ENCODE measurements at regions not wholly inside any gene's neighbourhood (a gene's known extent, or its start where the extent isn't known, plus 50 kb on each side); places are given as distances from the start of the nearest gene placed in this dataset.

DNA sequence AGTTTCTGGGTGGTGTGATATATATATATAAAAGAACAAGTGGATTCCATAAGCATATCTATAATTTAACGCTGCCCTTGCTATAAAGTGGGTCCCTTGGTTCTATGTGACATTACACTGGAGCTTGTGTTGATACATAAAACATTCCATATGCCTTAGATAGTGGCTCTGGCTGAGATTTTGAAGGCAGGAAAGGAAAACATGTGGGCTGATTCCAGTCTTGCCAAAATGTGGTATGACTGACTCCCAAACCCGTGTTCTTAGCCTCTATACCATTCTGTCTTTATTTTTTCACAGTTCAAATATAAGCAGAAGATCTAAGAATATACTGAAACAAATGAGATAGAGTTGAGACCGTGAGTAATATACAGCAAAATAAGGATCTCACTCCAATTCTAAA, 522.8 kb upstream of the LRRC4C start:
- no peak for DNase-seq

DNA sequence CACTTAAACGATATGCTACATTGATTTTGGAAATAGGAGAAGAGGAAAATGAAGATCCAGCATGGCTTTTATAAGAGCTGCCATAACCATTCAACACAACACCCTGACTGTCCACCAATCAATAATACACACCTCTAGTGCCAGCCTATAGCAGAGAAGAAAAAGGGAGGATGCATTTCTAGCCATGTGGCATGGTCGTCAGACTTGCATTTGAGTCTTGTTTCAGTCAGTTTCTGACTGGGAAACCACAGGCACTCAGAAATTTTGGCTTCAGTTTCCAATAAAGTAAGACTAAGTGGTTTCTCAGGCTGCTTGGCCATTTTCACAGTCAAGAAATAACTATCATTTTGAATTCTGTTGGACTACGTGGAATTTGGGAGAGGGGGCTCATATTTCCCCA, 523.5 kb upstream of the LRRC4C start:
- DNase-seq, result no peak

- DNase-seq, result no peak
These were observed 524.0 kb upstream of the LRRC4C start for GRCh38 chr11:41983475-41983874.

DNA sequence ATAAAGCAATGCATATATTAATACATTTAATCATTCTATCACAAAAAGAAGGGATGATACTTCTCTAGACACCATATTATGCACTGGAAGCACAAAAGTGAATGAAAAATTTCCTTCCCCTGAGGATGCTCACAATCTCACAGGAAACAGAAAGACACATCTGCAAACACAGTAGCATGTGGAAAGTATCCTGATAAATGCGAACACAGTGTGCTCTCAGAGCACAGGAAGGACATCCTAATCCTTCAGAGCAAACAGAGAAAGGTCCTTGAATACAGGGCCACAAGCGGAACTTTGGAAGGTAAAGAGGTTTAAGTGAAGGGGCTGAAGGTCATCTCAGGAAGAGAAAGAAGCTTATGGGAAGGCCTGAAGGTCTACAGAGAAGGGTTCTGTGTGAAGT, 524.6 kb upstream of the LRRC4C start:
- no peak for DNase-seq

DNA sequence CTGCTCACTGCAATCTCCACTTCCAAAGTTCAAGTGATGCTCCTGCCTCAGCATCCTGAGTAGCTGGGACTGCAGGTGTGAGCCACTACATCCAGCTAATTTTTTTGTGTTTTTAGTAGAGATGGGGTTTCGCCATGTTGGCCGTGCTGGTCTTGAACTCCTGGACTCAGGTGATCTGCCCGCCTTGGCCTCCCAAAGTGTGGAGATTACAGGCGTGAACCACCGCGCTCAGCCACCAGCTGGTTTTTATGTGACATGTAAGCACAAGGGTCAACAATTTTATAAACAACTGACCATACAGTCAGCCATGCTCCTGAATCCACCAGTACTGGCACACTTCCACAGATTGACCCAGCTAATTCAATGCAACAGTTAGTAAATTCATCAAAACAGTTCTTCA, 526.3 kb upstream of the LRRC4C start:
- DNase-seq, result no peak

- no peak for DNase-seq
These were observed 529.6 kb upstream of the LRRC4C start for GRCh38 chr11:41988951-41989572.

DNA sequence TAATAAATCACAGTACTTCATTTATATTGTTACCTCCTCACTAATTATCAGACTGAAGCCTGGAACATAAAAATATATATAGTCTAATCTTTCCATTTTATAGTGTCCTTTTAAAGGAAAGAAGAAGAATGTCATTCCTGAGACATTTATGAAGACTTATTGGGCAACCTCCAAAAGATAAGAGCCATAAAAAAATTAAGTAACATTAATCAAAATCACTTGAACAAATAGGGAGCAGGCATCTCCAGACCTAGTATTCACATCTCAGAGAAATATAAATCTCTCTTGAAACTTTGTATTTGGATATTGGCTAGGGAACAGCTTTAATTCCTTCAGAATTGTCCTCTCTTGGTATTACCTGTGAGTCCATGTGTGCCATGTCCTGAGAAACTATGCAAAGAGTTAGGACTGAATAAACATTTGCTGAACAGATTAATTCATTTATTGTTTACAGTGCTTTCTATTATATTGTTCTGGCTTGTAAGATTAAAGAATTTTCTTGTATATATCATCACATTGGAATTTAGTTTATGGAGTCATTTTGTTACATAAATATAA, 530.5 kb upstream of the LRRC4C start:
- DNase-seq, result no peak

DNA sequence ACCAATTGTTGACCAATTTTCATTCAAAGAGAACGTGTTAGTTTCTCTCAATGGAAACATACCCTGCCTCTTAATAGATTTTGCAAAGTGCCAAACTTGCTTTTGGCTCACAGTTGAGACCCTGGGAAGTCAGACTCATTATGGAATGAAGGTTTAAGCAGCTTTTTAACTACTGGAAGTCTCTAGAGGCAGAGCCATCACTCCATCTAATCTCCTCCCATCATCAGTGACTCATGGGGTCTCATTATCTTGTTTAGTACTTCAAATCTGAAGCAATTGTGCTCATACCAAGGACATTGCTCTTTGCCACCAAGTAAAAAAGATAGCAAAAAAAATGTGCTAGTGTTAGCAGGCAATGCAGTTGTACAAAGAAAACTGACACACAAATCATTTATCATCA, 537.1 kb upstream of the LRRC4C start:
- DNase-seq, result no peak

DNA sequence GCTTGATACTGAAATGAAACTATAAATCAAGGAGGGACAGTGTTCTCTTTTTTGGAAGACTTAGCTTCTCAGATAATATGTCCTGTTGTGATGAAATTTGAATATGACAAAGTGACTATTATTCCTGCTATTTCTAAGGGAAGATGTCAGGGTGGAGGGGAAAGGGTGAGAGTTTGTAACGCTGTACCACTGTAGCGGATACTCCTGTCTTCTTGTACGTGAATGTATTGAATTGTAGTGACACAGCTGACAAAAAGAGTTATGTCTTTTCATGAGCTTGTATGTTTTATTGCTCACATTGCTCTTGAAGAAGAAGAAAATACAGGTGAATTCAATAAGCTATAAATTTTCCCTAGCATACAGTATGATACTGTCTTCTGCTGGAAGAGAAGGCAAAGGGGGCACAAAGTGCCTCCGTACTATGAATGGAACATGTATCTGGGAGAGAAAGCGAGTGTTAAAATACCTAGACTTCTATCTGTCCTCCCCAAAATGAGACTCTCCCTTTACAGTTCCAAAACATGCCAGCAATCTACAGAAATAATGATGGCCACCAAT, 538.5 kb upstream of the LRRC4C start:
- no peak for DNase-seq

DNA sequence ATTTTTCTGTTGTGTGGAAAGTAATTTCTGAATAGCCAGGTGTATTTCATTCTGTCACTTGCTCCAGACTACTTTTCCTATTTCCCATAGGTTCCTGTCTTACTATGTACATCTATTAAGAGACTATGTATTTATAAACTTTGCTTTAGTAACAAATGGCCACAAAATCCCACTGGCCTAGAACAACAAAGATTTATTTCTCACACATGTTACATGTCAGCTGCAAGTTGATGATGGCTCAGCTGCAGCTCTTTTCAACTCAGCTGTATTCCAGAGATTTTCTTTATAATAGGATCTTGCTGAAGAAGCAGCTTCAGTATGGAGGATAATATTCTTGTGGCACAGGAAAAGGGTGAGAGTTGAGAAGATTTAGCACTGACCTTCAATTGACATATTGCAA, 539.6 kb upstream of the LRRC4C start:
- DNase-seq, result no peak

- no peak for DNase-seq
These were observed 544.3 kb upstream of the LRRC4C start for GRCh38 chr11:42003801-42004200.

- no peak for DNase-seq
These were observed 547.3 kb upstream of the LRRC4C start for GRCh38 chr11:42006766-42007165.

DNA sequence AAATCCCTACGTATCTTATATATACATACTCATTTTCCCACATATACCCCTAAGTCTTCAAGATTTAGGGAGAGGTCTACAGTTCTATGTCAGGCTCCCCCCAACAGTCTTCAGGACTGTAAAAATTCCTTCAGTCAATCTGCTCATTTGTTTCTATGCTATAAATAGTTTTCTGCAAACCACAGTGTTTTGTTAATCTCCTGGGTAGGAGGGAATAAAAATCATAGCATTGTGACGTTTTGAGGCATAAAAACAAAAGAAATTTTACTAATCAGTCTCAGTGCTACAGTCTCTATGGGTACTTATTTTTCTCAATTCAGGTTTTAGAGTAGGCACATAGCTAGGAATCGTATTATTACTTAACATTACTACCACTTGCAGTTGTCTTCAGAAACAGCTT, 552.8 kb upstream of the LRRC4C start:
- no peak for DNase-seq

GRCh38 chr11:42013656-42014201, 554.3 kb upstream of the LRRC4C start:
- DNase-seq, result no peak

DNA sequence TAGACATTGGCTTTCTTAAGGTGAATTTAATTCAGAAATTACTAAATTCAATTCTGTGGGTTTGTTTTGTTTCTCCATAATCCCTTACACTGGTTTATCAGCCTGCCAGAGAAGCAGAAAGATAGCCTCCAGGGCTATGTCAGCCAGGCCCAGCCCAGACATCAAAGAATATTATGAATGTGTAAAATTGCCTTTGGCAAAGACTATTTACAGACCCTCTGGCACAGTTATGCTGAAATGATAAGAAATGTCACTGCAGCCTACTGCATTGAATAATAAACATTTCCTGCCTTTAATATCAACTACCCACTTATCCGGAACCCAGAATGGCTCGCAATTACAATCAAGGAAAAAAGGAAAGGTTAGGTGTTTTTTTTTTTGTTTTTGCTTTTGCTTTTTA, 562.5 kb upstream of the LRRC4C start:
- no peak for DNase-seq

GRCh38 chr11:42023267-42023666, 563.8 kb upstream of the LRRC4C start:
- no peak for DNase-seq

GRCh38 chr11:42025121-42025803, 565.8 kb upstream of the LRRC4C start:
- DNase-seq, result no peak

- no peak for DNase-seq
These were observed 575.4 kb upstream of the LRRC4C start for GRCh38 chr11:42034826-42035225.

DNA sequence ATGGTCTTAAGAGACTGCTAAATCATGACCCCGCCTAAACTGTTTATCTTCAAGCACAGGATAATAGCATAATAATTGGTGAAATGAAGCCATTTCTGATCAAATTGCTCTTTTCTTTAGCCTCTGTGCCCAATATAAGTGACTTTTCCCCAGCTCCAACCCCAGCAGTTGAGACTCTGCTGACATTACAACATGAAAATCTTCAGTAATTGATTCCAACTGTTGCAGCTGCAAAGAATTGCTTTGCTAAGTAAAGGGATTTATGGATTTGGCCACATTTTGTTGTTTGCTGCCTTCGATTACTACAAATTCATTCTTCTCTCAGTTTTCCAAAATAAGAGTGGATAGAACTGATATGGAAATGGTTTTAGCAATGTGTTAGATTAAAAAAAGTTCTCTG, 576.7 kb upstream of the LRRC4C start:
- no peak for DNase-seq

DNA sequence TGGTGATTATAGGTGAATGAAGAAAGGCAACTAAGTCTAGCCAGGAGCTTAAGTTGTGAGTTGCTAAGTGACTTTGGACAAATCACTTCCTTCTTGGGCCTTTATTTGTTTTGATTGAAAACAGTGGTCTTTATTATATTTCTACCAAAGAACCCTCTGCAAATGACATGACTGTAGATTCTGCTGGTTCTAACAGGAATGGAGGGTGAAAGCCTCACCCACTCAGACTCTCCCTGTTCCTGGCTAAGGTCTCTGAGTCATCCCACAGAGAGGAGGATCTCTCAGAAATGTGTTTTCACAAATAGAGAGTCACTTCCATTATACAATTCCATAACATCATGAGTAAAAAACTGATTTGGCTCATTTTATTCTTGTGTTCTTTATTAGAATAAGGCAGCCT, 583.9 kb upstream of the LRRC4C start:
- DNase-seq, result no peak

DNA sequence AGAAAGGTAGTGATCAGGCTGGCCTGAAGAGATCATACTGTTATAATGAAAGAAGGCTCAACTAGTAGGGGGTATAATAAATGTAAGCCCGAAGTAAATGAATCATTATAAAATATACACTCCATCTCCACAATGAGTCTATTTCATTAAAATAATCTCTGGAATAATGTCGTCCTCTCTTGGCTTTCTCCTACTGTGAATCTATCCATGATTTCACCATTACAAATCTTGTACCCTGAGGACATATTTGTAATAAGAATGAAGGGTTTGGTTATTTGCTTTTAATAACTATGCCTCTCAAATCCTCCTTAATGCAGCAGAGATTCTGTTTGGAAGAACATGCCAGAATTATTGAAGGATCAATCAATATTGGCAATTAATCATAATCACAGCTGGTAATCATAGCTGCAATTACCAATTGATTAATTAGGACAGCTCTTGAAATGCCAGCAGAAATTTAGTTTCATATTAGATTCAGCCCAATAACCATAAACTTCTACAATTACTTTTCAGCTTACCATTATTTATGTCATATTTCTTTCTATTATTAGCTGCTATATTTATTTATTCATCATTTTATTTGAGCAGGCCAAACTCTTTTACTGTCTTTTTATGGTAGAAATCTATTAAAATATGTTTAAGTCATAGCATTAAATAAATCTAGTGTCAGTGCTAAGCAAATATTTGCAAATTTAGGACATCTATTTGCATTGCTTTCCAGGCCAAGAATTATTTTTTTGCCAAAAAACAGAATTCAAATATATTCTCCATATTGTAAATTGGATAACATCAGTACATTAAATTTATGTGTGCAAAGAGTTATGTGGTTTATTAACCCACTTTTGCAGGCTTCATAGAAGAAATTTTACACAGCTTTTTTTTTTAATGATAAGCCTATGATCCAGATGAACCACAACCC, 588.4 kb upstream of the LRRC4C start:
- DNase-seq, result no peak

DNA sequence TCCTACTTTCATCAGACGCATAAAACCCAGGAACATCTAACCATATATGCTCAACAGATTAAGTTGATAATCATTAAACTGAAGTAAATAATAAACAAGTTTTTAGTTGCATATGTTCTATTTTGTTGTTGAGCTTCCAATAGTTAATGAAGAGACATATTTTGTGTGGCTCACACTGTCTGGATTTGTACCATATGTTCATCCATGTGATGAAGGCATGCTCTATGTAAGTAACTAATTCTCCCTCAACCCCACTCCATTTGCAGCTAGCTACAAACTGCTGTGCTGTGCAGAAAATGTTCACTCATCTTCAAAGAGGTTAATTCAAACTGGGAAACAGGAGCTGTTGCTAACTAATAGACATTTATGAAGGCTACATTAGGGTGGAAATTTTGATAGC, 589.7 kb upstream of the LRRC4C start:
- no peak for DNase-seq

- no peak for DNase-seq
These were observed 590.2 kb upstream of the LRRC4C start for GRCh38 chr11:42049650-42050049.
